Endothelial cell of umbilical vein (primary cell): ENCODE measurements at regions not wholly inside any gene's neighbourhood (a gene's known extent, or its start where the extent isn't known, plus 50 kb on each side); places are given as distances from the start of the nearest gene placed in this dataset.

Source experiments
- BruUV-seq: library from RNA; stranded (reverse); fragments of 400-500 nt; replicated peaks from 2 replicates; lab custom pipeline; 2021; lab: Mats Ljungman, UMichigan
- CTCF ChIA-PET: fragments of 300-600, 350-600 bp; sonication (Branson Sonifier 250); formaldehyde crosslinking; loops from one replicate; lab custom pipeline; 2021; ENCODE audit warnings: antibody characterized with exemption, inconsistent platforms; lab: Charles Lee
- POLR2A ChIA-PET: fragments of 300-600, 350-600 bp; sonication (Branson Sonifier 250); formaldehyde crosslinking; loops from one replicate; lab custom pipeline; 2021; ENCODE audit warnings: antibody characterized with exemption, inconsistent platforms; lab: Charles Lee
- DNase-seq: peaks from one replicate; pipeline ENCODE4 v3.0.0-alpha.2; 2011; ENCODE audit warnings: low read depth, low spot score
- FAIRE-seq: peaks from 2 replicates; lab custom pipeline; 2011; peaks lifted over from hg19 to GRCh38; lab: Jason Lieb, UNC
- H2AFZ ChIP-seq: 2 replicates; pipeline ENCODE4 v1.6.0; 2012; ENCODE audit warnings: low read depth, low read length, control low read depth, inconsistent platforms
- H3K27ac ChIP-seq: 2 replicates; pipeline ENCODE4 v1.5.1; 2011; ENCODE audit warnings: low read depth, mild to moderate bottlenecking, control low read depth, low read length, moderate library complexity; ENCODE audit not compliant: insufficient read depth
- H3K27me3 ChIP-seq, 2 experiments: 2 replicates each; pipeline versions ENCODE4 v1.6.0 to v1.6.1; 2011; ENCODE audit warnings: low read length in 2 of 2, mixed read lengths in 1 of 2; ENCODE audit not compliant: control insufficient read depth in 2 of 2, insufficient read depth in 2 of 2
- H3K36me3 ChIP-seq, 2 experiments: 2 replicates in 1 of 2; 3 replicates in 1 of 2; pipeline ENCODE4 v1.5.1; 2011; ENCODE audit warnings: low read length in 2 of 2, mild to moderate bottlenecking in 1 of 2, moderate library complexity in 1 of 2; ENCODE audit not compliant: control insufficient read depth in 2 of 2, insufficient read depth in 2 of 2; ENCODE audit errors: extremely low read depth in 1 of 2
- H3K4me1 ChIP-seq: 3 replicates; pipeline ENCODE4 v1.5.1; 2011; ENCODE audit warnings: mild to moderate bottlenecking, low read length; ENCODE audit not compliant: control insufficient read depth, insufficient read depth; ENCODE audit errors: extremely low read depth
- H3K4me2 ChIP-seq: 2 replicates; pipeline ENCODE4 v1.6.1; 2011; ENCODE audit warnings: low read length, control low read depth, mixed read lengths; ENCODE audit not compliant: insufficient read depth
- H3K4me3 ChIP-seq, 3 experiments: fragments of 200-600 bp in 1 of 3; sonication (generic), shearing (Covaris generic) in 1 of 3; replicated peaks in 1 of 3; 2 replicates each; pipeline ENCODE4 v1.5.1; 2011 to 2016; ENCODE audit warnings: control low read depth in 3 of 3, low read length in 3 of 3, mild to moderate bottlenecking in 2 of 3, inconsistent platforms in 1 of 3, low read depth in 1 of 3, moderate library complexity in 1 of 3; ENCODE audit not compliant: insufficient read depth in 1 of 3
- H3K79me2 ChIP-seq: 2 replicates; pipeline ENCODE4 v1.6.0; 2012; ENCODE audit warnings: low read length, inconsistent platforms; ENCODE audit not compliant: control insufficient read depth, insufficient read depth
- H3K9ac ChIP-seq: replicated peaks from 2 replicates; pipeline ENCODE3; 2011; ENCODE audit warnings: low read length, control low read depth; ENCODE audit not compliant: insufficient read depth; ENCODE audit errors: extremely low read depth
- H3K9me1 ChIP-seq: replicated peaks from 3 replicates; pipeline ENCODE4 v1.6.0; 2011; ENCODE audit warnings: mild to moderate bottlenecking, low read length; ENCODE audit not compliant: control insufficient read depth, insufficient read depth; ENCODE audit errors: extremely low read depth
- H3K9me3 ChIP-seq: replicated peaks from 2 replicates; pipeline ENCODE4 v1.5.1; 2012; ENCODE audit warnings: low read length, inconsistent platforms; ENCODE audit not compliant: control insufficient read depth, insufficient read depth
- H4K20me1 ChIP-seq: replicated peaks from 2 replicates; pipeline ENCODE3; 2011; ENCODE audit warnings: mild to moderate bottlenecking, low read length; ENCODE audit not compliant: control insufficient read depth, insufficient read depth; ENCODE audit errors: extremely low read depth
- FOS ChIP-seq: IDR thresholded peaks from 2 replicates; pipeline ENCODE4 v1.6.1; 2011; ENCODE audit warnings: mild to moderate bottlenecking, low read length, moderate library complexity, borderline replicate concordance; ENCODE audit not compliant: insufficient read depth
- GATA2 ChIP-seq: IDR thresholded peaks from 2 replicates; pipeline ENCODE4 v1.7.0; 2011; ENCODE audit warnings: low read depth, mild to moderate bottlenecking, moderate library complexity, mixed read lengths, low read length; ENCODE audit not compliant: insufficient read length, insufficient read depth
- JUN ChIP-seq: IDR thresholded peaks from 2 replicates; pipeline ENCODE4 v1.6.1; 2011; ENCODE audit warnings: borderline replicate concordance, low read depth; ENCODE audit not compliant: insufficient read length, insufficient read depth
- POLR2AphosphoS5 ChIP-seq: IDR thresholded peaks from 2 replicates; pipeline ENCODE4 v1.6.1; 2012; ENCODE audit warnings: low read depth, mild to moderate bottlenecking, control low read depth, low read length, moderate library complexity; ENCODE audit not compliant: insufficient read depth
- dilution Hi-C: fragments of 300-500 bp; cut with MboI; formaldehyde crosslinking; loops from one replicate; pipeline ENCODE4 v1.15.0; 2019; ENCODE audit warnings: low sequenced_read_pairs; ENCODE audit not compliant: extremely low pct_ligation_motif_present
- intact Hi-C: fragments of 100-400 bp; cut with micrococcal nuclease; formaldehyde crosslinking; loops from one replicate; pipeline ENCODE4 v1.10.0; 2022
- TF ChIP-seq, protein P1 (sequence below), 2 donors: IDR thresholded peaks; 1 replicate in 1 of 2; 2 replicates in 1 of 2; pipeline ENCODE4 v1.5.1; 2011; ENCODE audit warnings: low read length in 2 of 2, mild to moderate bottlenecking in 2 of 2, moderate library complexity in 2 of 2, control low read depth in 1 of 2, inconsistent platforms in 1 of 2, low read depth in 1 of 2; ENCODE audit not compliant: insufficient read depth in 1 of 2; ENCODE audit errors: extremely low read depth in 1 of 2
- TF ChIP-seq, protein P2 (sequence below): IDR thresholded peaks from 2 replicates; pipeline ENCODE4 v1.6.1; 2011; ENCODE audit not compliant: insufficient read depth, insufficient read length

DNA sequence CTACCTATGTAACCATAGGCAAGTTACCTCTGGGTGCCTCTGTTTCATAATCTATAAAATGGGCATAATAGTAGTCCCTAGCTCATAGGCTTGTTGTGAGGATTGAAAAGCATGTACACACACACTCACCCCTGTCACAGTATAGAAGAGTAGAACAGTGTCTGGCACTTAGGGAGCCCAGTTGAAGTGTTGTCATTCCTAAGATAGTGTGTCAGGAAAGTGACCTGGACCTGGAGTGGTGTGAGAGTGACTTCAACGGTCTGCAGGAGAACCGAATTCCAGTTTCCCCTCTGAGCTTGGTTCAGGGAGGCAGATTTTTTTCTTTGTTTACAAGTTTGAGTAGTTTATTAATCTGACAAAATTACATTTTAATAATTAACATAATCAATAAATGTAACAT lies 229.9 kb upstream of the MAP3K7 start:
- H3K27me3 ChIP-seq: no peaks in the 10 kb centered on the region
- FAIRE-seq (no peak), DNase-seq (no peak)
- no peaks in the 10 kb centered on the region for H4K20me1 ChIP-seq
- no peaks in the 10 kb centered on the region for H3K79me2 ChIP-seq
- H3K9me1 ChIP-seq: no peaks in the 10 kb centered on the region
- POLR2A ChIA-PET: no interaction called here
- H3K36me3 ChIP-seq: no peaks in the 10 kb centered on the region
- CTCF ChIA-PET: no interaction called here
- intact Hi-C loops (no loop called here), dilution Hi-C loops (no loop called here)
- H3K4me1 ChIP-seq: no peaks in the 10 kb centered on the region
- BruUV-seq: no TSS peak
- no peak overlapping the region for H3K9ac ChIP-seq
- no peak overlapping the region for H3K27ac ChIP-seq
- TF ChIP-seq, protein P1, sequence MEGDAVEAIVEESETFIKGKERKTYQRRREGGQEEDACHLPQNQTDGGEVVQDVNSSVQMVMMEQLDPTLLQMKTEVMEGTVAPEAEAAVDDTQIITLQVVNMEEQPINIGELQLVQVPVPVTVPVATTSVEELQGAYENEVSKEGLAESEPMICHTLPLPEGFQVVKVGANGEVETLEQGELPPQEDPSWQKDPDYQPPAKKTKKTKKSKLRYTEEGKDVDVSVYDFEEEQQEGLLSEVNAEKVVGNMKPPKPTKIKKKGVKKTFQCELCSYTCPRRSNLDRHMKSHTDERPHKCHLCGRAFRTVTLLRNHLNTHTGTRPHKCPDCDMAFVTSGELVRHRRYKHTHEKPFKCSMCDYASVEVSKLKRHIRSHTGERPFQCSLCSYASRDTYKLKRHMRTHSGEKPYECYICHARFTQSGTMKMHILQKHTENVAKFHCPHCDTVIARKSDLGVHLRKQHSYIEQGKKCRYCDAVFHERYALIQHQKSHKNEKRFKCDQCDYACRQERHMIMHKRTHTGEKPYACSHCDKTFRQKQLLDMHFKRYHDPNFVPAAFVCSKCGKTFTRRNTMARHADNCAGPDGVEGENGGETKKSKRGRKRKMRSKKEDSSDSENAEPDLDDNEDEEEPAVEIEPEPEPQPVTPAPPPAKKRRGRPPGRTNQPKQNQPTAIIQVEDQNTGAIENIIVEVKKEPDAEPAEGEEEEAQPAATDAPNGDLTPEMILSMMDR (IDR thresholded peaks at IDR 0.05; ENCODE audit: extremely low read depth in 1 of 2, insufficient read depth in 1 of 2, low read depth in 1 of 2, low read length in 2 of 2): no peak
- TF ChIP-seq JUN (no peak), GATA2 (no peak), POLR2AphosphoS5 (no peak)
- H3K4me3 ChIP-seq: no peak overlapping the region
- H2AFZ ChIP-seq: no peak overlapping the region
- no peaks in the 10 kb centered on the region for H3K9me3 ChIP-seq
- no peak overlapping the region for H3K4me2 ChIP-seq

DNA sequence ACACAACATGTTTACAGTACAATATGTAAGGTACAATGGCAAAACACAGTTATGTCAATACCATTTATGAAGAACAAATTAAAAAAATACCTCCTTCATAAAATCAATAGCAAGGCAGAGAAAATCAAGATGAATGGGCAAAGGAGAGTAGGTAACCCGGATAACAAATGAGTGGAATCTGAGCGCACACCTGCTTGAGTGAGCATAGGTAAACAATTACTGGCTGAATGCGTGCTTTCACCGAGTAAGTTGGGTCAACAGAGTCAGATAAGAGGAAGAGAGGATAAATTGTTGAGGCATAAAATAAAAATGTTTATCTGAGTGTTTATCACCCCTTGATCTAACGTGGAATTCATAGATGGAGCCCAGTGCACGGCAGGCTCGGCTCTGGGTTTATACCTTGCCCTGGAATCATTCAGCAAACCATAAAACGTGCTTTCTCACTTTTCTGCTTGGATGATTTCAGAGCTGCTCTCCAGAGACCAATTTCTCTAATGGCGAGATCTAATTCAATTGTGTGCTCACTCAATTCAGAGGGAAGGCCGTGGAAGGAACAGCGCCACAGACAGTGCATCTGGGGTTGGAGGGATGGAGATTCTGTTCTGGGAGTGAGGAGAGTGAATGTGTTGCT lies 224.8 kb upstream of the MAP3K7 start:
- DNase-seq (no peak), FAIRE-seq (no peak)
- CTCF ChIA-PET: no interaction called here
- Histone ChIP-seq H3K27me3 (no peaks in the 10 kb centered on the region), H3K36me3 (no peaks in the 10 kb centered on the region), H3K4me3 (no peak overlapping the region), H3K4me2 (no peak overlapping the region), H3K9me1 (no peaks in the 10 kb centered on the region), H3K9me3 (no peaks in the 10 kb centered on the region), H3K4me1 (no peaks in the 10 kb centered on the region), H3K27ac (no peak overlapping the region), H3K79me2 (no peaks in the 10 kb centered on the region), H2AFZ (no peak overlapping the region), H3K9ac (no peak overlapping the region), H4K20me1 (no peaks in the 10 kb centered on the region)
- BruUV-seq: no TSS peak
- TF ChIP-seq, protein P2, sequence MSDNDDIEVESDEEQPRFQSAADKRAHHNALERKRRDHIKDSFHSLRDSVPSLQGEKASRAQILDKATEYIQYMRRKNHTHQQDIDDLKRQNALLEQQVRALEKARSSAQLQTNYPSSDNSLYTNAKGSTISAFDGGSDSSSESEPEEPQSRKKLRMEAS: no peak
- no peak for TF ChIP-seq JUN
- no peak for TF ChIP-seq POLR2AphosphoS5
- TF ChIP-seq FOS: no peak
- no peak for TF ChIP-seq GATA2
- dilution Hi-C loops (no loop called here), intact Hi-C loops (no loop called here)
- POLR2A ChIA-PET: no interaction called here
